ENCODE measurements at regions not wholly inside any gene's neighbourhood (a gene's known extent, or its start where the extent isn't known, plus 50 kb on each side); places are given as distances from the start of the nearest gene placed in this dataset.

GRCh38 chr4:125132729-125133128, 182.0 kb upstream of the FAT4 start:
- Histone ChIP-seq H3K4me2 (replicated peaks; ENCODE audit: extremely low read depth, low read length, poor library complexity, severe bottlenecking) (no peak overlapping the region), H3K4me1 (ENCODE audit: control insufficient read depth in 1 of 2, insufficient read depth in 2 of 2, low read length in 2 of 2) (no peaks in the 10 kb centered on the region), H2AFZ (ENCODE audit: insufficient read depth, low read depth, low read length, poor library complexity, severe bottlenecking) (no peak overlapping the region), H3K27me3 (ENCODE audit: control insufficient read depth in 2 of 2, insufficient read depth in 2 of 2, low read length in 2 of 2) (no peaks in the 10 kb centered on the region), H3K36me3 (replicated peaks in 1 of 2; ENCODE audit: control insufficient read depth in 1 of 2, insufficient read depth in 2 of 2, low read length in 2 of 2) (no peaks in the 10 kb centered on the region), H3K9me3 (replicated peaks in 1 of 2; ENCODE audit: control insufficient read depth in 1 of 2, insufficient read depth in 1 of 2, low read length in 2 of 2) (no peaks in the 10 kb centered on the region), H3K9ac (ENCODE audit: insufficient read depth, low read length, poor library complexity, severe bottlenecking) (no peak overlapping the region), H3K4me3 (replicated peaks in 1 of 3; ENCODE audit: low read depth in 2 of 3, low read length in 3 of 3) (no peak overlapping the region), H3K27ac (ENCODE audit: low read depth in 1 of 2, low read length in 2 of 2) (no peak overlapping the region), H4K20me1 (ENCODE audit: insufficient read depth, low read length) (no peaks in the 10 kb centered on the region), H3K79me2 (ENCODE audit: insufficient read depth, low read length) (no peaks in the 10 kb centered on the region)
- H3K4me1 Mint-ChIP-seq = no peaks in the 10 kb centered on the region
- intact Hi-C loops (cut with micrococcal nuclease) = no loop called here
- no peak overlapping the region for H3K4me3 Mint-ChIP-seq
- no peaks in the 10 kb centered on the region for H3K36me3 Mint-ChIP-seq
- WGBS (ENCODE audit: insufficient coverage) = no CpG with 5 or more reads among the region's 2 CpGs
- H3K27me3 Mint-ChIP-seq (ENCODE audit: low read depth in 3 of 3) = peaks cover 0 to 2% (median 0%) of the 10 kb centered on the region in 3 donors
- H3K9me3 Mint-ChIP-seq = peaks cover 0 to 5% (median 0%) of the 10 kb centered on the region in 7 donors
- DNase-seq = no peak
- H3K27ac Mint-ChIP-seq = no peak overlapping the region
- TF ChIP-seq CTCF (IDR thresholded peaks at IDR 0.05) = no peak

GRCh38 chr4:125131891-125132680, 182.7 kb upstream of the FAT4 start:
- Histone ChIP-seq H3K79me2 (ENCODE audit: insufficient read depth, low read length) (no peaks in the 10 kb centered on the region), H4K20me1 (ENCODE audit: insufficient read depth, low read length) (no peaks in the 10 kb centered on the region), H3K27ac (ENCODE audit: low read depth in 1 of 2, low read length in 2 of 2) (no peak overlapping the region), H3K9me3 (replicated peaks in 1 of 2; ENCODE audit: control insufficient read depth in 1 of 2, insufficient read depth in 1 of 2, low read length in 2 of 2) (no peaks in the 10 kb centered on the region), H3K4me1 (ENCODE audit: control insufficient read depth in 1 of 2, insufficient read depth in 2 of 2, low read length in 2 of 2) (no peaks in the 10 kb centered on the region), H3K27me3 (ENCODE audit: control insufficient read depth in 2 of 2, insufficient read depth in 2 of 2, low read length in 2 of 2) (no peaks in the 10 kb centered on the region), H3K36me3 (replicated peaks in 1 of 2; ENCODE audit: control insufficient read depth in 1 of 2, insufficient read depth in 2 of 2, low read length in 2 of 2) (no peaks in the 10 kb centered on the region), H3K4me3 (replicated peaks in 1 of 3; ENCODE audit: low read depth in 2 of 3, low read length in 3 of 3) (no peak overlapping the region), H2AFZ (ENCODE audit: insufficient read depth, low read depth, low read length, poor library complexity, severe bottlenecking) (no peak overlapping the region), H3K4me2 (replicated peaks; ENCODE audit: extremely low read depth, low read length, poor library complexity, severe bottlenecking) (no peak overlapping the region), H3K9ac (ENCODE audit: insufficient read depth, low read length, poor library complexity, severe bottlenecking) (no peak overlapping the region)
- intact Hi-C loops (cut with micrococcal nuclease) = no loop called here
- DNase-seq = no peak
- H3K4me3 Mint-ChIP-seq = no peak overlapping the region
- peaks cover 0 to 2% (median 0%) of the 10 kb centered on the region in 3 donors for H3K27me3 Mint-ChIP-seq (ENCODE audit: low read depth in 3 of 3)
- WGBS (ENCODE audit: insufficient coverage) = no CpG with 5 or more reads among the region's 2 CpGs
- H3K36me3 Mint-ChIP-seq = no peaks in the 10 kb centered on the region
- peaks cover 0 to 5% (median 0%) of the 10 kb centered on the region in 7 donors for H3K9me3 Mint-ChIP-seq
- H3K4me1 Mint-ChIP-seq = no peaks in the 10 kb centered on the region
- no peak overlapping the region for H3K27ac Mint-ChIP-seq
- TF ChIP-seq CTCF (IDR thresholded peaks at IDR 0.05) = no peak
